Heart left ventricle (tissue), 16 donors: ENCODE measurements at regions not wholly inside any gene's neighbourhood (a gene's known extent, or its start where the extent isn't known, plus 50 kb on each side); places are given as distances from the start of the nearest gene placed in this dataset.

Source experiments
- ATAC-seq, 4 donors: fragments of 200-7000 bp; cut with Tn5 transposase; one replicate each; pipeline ENCODE4 v1.9.1; 2020 to 2022; ENCODE audit warnings: moderate library complexity in 4 of 4, mild to moderate bottlenecking in 3 of 4, moderate number of reproducible peaks in 1 of 4
- DNase-seq, 5 donors: peaks; one replicate each; pipeline ENCODE4 v3.0.0-alpha.2; 2020
- H3K27ac ChIP-seq, 12 donors: fragments of 200-600 bp; sonication (generic) in 4 of 12; one replicate each; pipeline versions ENCODE4 v1.5.0 to v1.8.0; 2016 to 2022; ENCODE audit warnings: mild to moderate bottlenecking in 2 of 12
- H3K27me3 ChIP-seq, 9 donors: fragments of 200-600 bp; sonication (generic) in 2 of 9; one replicate each; pipeline versions ENCODE4 v1.5.1 to v1.8.0; 2016 to 2022; ENCODE audit warnings: mild to moderate bottlenecking in 3 of 9
- H3K36me3 ChIP-seq, 9 donors: fragments of 200-600 bp; sonication (generic) in 2 of 9; one replicate each; pipeline versions ENCODE4 v1.5.0 to v1.8.0; 2018 to 2022; ENCODE audit warnings: mild to moderate bottlenecking in 2 of 9
- H3K4me1 ChIP-seq, 12 donors: fragments of 200-600 bp; sonication (generic) in 4 of 12; one replicate each; pipeline versions ENCODE4 v1.5.0 to v1.8.0; 2016 to 2022; ENCODE audit warnings: mild to moderate bottlenecking in 3 of 12
- H3K4me3 ChIP-seq, 12 donors: fragments of 200-600 bp; sonication (generic) in 4 of 12; one replicate each; pipeline versions ENCODE4 v1.5.0 to v1.8.0; 2017 to 2022; ENCODE audit warnings: mild to moderate bottlenecking in 9 of 12, moderate library complexity in 4 of 12
- H3K9me3 ChIP-seq, 12 donors: fragments of 200-600 bp; sonication (generic) in 4 of 12; one replicate each; pipeline versions ENCODE4 v1.5.0 to v1.8.0; 2016 to 2022; ENCODE audit warnings: mild to moderate bottlenecking in 1 of 12
- CTCF ChIP-seq, 12 donors: fragments of 200-600 bp; sonication (generic) in 4 of 12; IDR thresholded peaks; one replicate each; pipeline versions ENCODE4 v1.5.0 to v1.8.0; 2018 to 2022; ENCODE audit warnings: antibody characterized with exemption in 12 of 12, mild to moderate bottlenecking in 5 of 12
- POLR2A ChIP-seq, 2 donors: fragments of 450-650 bp; IDR thresholded peaks; one replicate each; pipeline ENCODE4 v1.6.1; 2017; ENCODE audit warnings: antibody characterized with exemption in 2 of 2, mild to moderate bottlenecking in 2 of 2, moderate library complexity in 2 of 2
- WGBS, 4 donors: extraction: QIAGEN DNeasy Blood & Tissue Kit in 2 of 4; methylation state at CpG; one replicate each; pipeline versions ENCODE4 v1.1.5 to v1.1.7; 2013 to 2018; 5-methylcytosine and 5-hydroxymethylcytosine counted together
- intact Hi-C, 10 donors: fragments of 100-400 bp; cut with DNase I; formaldehyde crosslinking; loops; one replicate each; pipeline versions ENCODE4 v1.11.1 to v1.14.2; 2022
- donor health status: ischemic (EF 13 %, LVEDD 7.1; RV severe dilation, severe dysfunction).
- donor health status: healthy with polysubstance abuse.
- donor health status: DM: no; HTN: yes; CAD: no.
- donor health status: DM: no; HTN: no; CAD: no.
- donor health status: ischemic (EF 25% LVEDD 6.9; RV normal size, moderate dysfunction).
- donor health status: ischemic (EF 25% LVEDD 5.7; RV mildly dilated, moderate dysfunction).
- donor health status: healthy.
- donor health status: DM: yes; HTN: yes; CAD: no.
- donor health status: ischemic (EF 35%, LVEDD 5.7; RV mildly dilated, moderate dysfunction).
- donor health status: nonischemic (EF 11% LVEDD 7.7; RV severe dilation, severe dysfunction).
- donor health status: DM: yes; HTN: yes; CAD: no.
- donor health status: PGD.
- donor health status: ischemic (EF 29% LVEDD 5.4; RV normal size, mild dysfunction).
- donor health status: nonischemic (EF 23%, LVEDD 6.1; RV moderate dilation, normal function).

GRCh38 chr14:98946940-98947339, 325.1 kb downstream of the BCL11B start:
- DNase-seq (peak in 1 of 5 donors; percentile 37), ATAC-seq (peak; percentile 45 to 72 (median 56))
- Histone ChIP-seq H3K36me3 (no peaks in the 10 kb centered on the region), H3K4me1 (peaks cover 0 to 13% (median 0%) of the 10 kb centered on the region in 12 donors), H3K27ac (no peak overlapping the region), H3K27me3 (peaks cover 0 to 7% (median 0%) of the 10 kb centered on the region in 9 donors), H3K4me3 (no peak overlapping the region), H3K9me3 (no peaks in the 10 kb centered on the region)
- 25 to 33% (median 29%) methylated on average over 8 of the region's 8 CpGs for WGBS, 4 donors
- intact Hi-C loops: no loop called here
- TF ChIP-seq POLR2A (IDR thresholded peaks at IDR 0.05): no peak
- no peak for TF ChIP-seq CTCF (IDR thresholded peaks at IDR 0.05)

- DNase-seq: no peak
- Histone ChIP-seq H3K9me3 (no peaks in the 10 kb centered on the region), H3K36me3 (no peaks in the 10 kb centered on the region), H3K27ac (no peak overlapping the region), H3K4me1 (peaks cover 0 to 13% (median 0%) of the 10 kb centered on the region in 12 donors), H3K27me3 (peaks cover 0 to 7% (median 0%) of the 10 kb centered on the region in 9 donors), H3K4me3 (no peak overlapping the region)
- no peak for ATAC-seq
- intact Hi-C loops: no loop called here
- 90 to 94% (median 91%) methylated on average over 8 of the region's 8 CpGs for WGBS, 4 donors
- TF ChIP-seq CTCF (IDR thresholded peaks at IDR 0.05) (no peak), POLR2A (IDR thresholded peaks at IDR 0.05) (no peak)
Observed at GRCh38 chr14:98947911-98948595, 323.9 kb downstream of the BCL11B start.

- no peaks in the 10 kb centered on the region for H3K9me3 ChIP-seq
- H3K36me3 ChIP-seq: no peaks in the 10 kb centered on the region
- TF ChIP-seq CTCF (IDR thresholded peaks at IDR 0.05): no peak
- TF ChIP-seq POLR2A (IDR thresholded peaks at IDR 0.05): no peak
- ATAC-seq (no peak), DNase-seq (no peak)
- intact Hi-C loops: no loop called here
- no peak overlapping the region for H3K27ac ChIP-seq
- no peak overlapping the region for H3K4me3 ChIP-seq
- 42 to 56% (median 49%) methylated on average over 2 of the region's 2 CpGs for WGBS, 4 donors
- H3K4me1 ChIP-seq: peaks cover 0 to 13% (median 0%) of the 10 kb centered on the region in 12 donors
- peaks cover 0 to 10% (median 0%) of the 10 kb centered on the region in 9 donors for H3K27me3 ChIP-seq
Observed at GRCh38 chr14:98949051-98949450, 322.9 kb downstream of the BCL11B start.

GRCh38 chr14:98949481-98950135, 322.4 kb downstream of the BCL11B start:
- no peak overlapping the region for H3K27ac ChIP-seq
- DNase-seq (no peak), ATAC-seq (no peak)
- H3K4me1 ChIP-seq: peaks cover 0 to 13% (median 0%) of the 10 kb centered on the region in 12 donors
- peaks cover 0 to 10% (median 0%) of the 10 kb centered on the region in 9 donors for H3K27me3 ChIP-seq
- TF ChIP-seq POLR2A (IDR thresholded peaks at IDR 0.05): no peak
- no peak overlapping the region for H3K4me3 ChIP-seq
- intact Hi-C loops: no loop called here
- H3K9me3 ChIP-seq: no peaks in the 10 kb centered on the region
- WGBS, 4 donors: 65 to 71% (median 68%) methylated on average over 9 of the region's 9 CpGs
- no peaks in the 10 kb centered on the region for H3K36me3 ChIP-seq
